Gastroesophageal sphincter (tissue), 3 donors: ENCODE measurements at regions not wholly inside any gene's neighbourhood (a gene's known extent, or its start where the extent isn't known, plus 50 kb on each side); places are given as distances from the start of the nearest gene placed in this dataset.
"Not testable (repeated sequence)": the region's sequence is repeated elsewhere in the genome, so short reads cannot be mapped to it uniquely, and the experiment has no call there.

ENCODE experiments used
- CTCF ChIP-seq, 4 experiments: fragments of 200-600 bp in 2 of 4; fragments of 450-650 bp in 2 of 4; sonication (generic) in 1 of 4; IDR thresholded peaks; one replicate each; pipeline ENCODE4 v1.5.1; 2017 to 2019; ENCODE audit warnings: antibody characterized with exemption in 4 of 4, mild to moderate bottlenecking in 2 of 4, moderate library complexity in 2 of 4
- EP300 ChIP-seq: sonication (generic); formaldehyde crosslinking; IDR thresholded peaks from one replicate; pipeline ENCODE4 v1.6.1; 2017; ENCODE audit warnings: antibody characterized with exemption, mild to moderate bottlenecking
- POLR2A ChIP-seq, 2 donors: fragments of 450-650 bp; IDR thresholded peaks; one replicate each; pipeline ENCODE4 v1.6.1; 2017; ENCODE audit warnings: antibody characterized with exemption in 2 of 2, mild to moderate bottlenecking in 2 of 2, moderate library complexity in 1 of 2

GRCh38 chr12:131311279-131311722 lies 357.6 kb downstream of the ADGRD1 start:
- not testable (repeated sequence) for TF ChIP-seq EP300; CTCF (IDR thresholded peaks at IDR 0.05); POLR2A (IDR thresholded peaks at IDR 0.05)
